Naive thymus-derived CD4-positive, alpha-beta T cell (primary cell): ENCODE measurements at regions not wholly inside any gene's neighbourhood (a gene's known extent, or its start where the extent isn't known, plus 50 kb on each side); places are given as distances from the start of the nearest gene placed in this dataset.
"Not testable (repeated sequence)": the region's sequence is repeated elsewhere in the genome, so short reads cannot be mapped to it uniquely, and the experiment has no call there.

Experiments
- ATAC-seq: fragments of 150-1000 bp; cut with Tn5 transposase; 2 replicates; pipeline ENCODE4 v1.10.0; 2021; ENCODE audit warnings: mild to moderate bottlenecking, moderate library complexity
- CTCF ChIA-PET: fragments of 350-600 bp; sonication (Branson Sonifier 250); formaldehyde crosslinking; loops from one replicate; lab custom pipeline; 2021; ENCODE audit warnings: antibody characterized with exemption; lab: Charles Lee
- POLR2A ChIA-PET: fragments of 350-600 bp; sonication (Branson Sonifier 250); formaldehyde crosslinking; loops from one replicate; lab custom pipeline; 2021; ENCODE audit warnings: antibody characterized with exemption, inconsistent platforms; lab: Charles Lee
- DNase-seq, 9 donors: peaks; one replicate each; pipeline versions ENCODE4 v3.0.0 to v3.0.0-alpha.2; 2020 to 2022; ENCODE audit warnings: mixed read lengths in 1 of 9
- H3K27ac ChIP-seq: one replicate; pipeline ENCODE4 v1.7.0; 2013; ENCODE audit warnings: mild to moderate bottlenecking, low read depth, low read length, moderate library complexity
- H3K27me3 ChIP-seq, 2 donors: one replicate each; pipeline ENCODE4 v1.7.0; 2013; ENCODE audit warnings: low read length in 2 of 2, mild to moderate bottlenecking in 2 of 2, moderate library complexity in 2 of 2; ENCODE audit not compliant: control insufficient read depth in 2 of 2, insufficient read depth in 2 of 2
- H3K36me3 ChIP-seq, 3 experiments: 1 replicate in 2 of 3; 2 replicates in 1 of 3; pipeline ENCODE4 v1.7.0; 2013; ENCODE audit warnings: low read length in 3 of 3, mild to moderate bottlenecking in 3 of 3, moderate library complexity in 1 of 3; ENCODE audit not compliant: insufficient read depth in 3 of 3, control insufficient read depth in 2 of 3
- H3K4me1 ChIP-seq, 2 donors: one replicate each; pipeline ENCODE4 v1.7.0; 2013; ENCODE audit warnings: low read length in 2 of 2, mild to moderate bottlenecking in 2 of 2, moderate library complexity in 1 of 2; ENCODE audit not compliant: control insufficient read depth in 2 of 2, insufficient read depth in 2 of 2
- H3K4me3 ChIP-seq: 2 replicates; pipeline ENCODE4 v1.7.0; 2013; ENCODE audit warnings: mild to moderate bottlenecking, low read length
- H3K9me3 ChIP-seq, 3 experiments: 1 replicate in 2 of 3; 2 replicates in 1 of 3; pipeline ENCODE4 v1.7.0; 2013; ENCODE audit warnings: low read length in 3 of 3; ENCODE audit not compliant: control insufficient read depth in 2 of 3
- H3K27ac Mint-ChIP-seq, 9 donors: one replicate each; pipeline ENCODE4 v1.8.0; 2020 to 2022; ENCODE audit warnings: mixed read lengths in 9 of 9, mild to moderate bottlenecking in 8 of 9, moderate library complexity in 5 of 9, inconsistent platforms in 2 of 9
- H3K27me3 Mint-ChIP-seq, 5 donors: one replicate each; pipeline ENCODE4 v1.8.0; 2021 to 2022; ENCODE audit warnings: mixed read lengths in 5 of 5, mild to moderate bottlenecking in 1 of 5
- H3K36me3 Mint-ChIP-seq, 5 donors: one replicate each; pipeline ENCODE4 v1.8.0; 2020 to 2022; ENCODE audit warnings: mixed read lengths in 5 of 5, mild to moderate bottlenecking in 3 of 5, inconsistent platforms in 1 of 5
- H3K4me1 Mint-ChIP-seq, 7 donors: one replicate each; pipeline ENCODE4 v1.8.0; 2020 to 2022; ENCODE audit warnings: mixed read lengths in 7 of 7, mild to moderate bottlenecking in 3 of 7, inconsistent platforms in 1 of 7
- H3K4me3 Mint-ChIP-seq, 10 donors: one replicate each; pipeline ENCODE4 v1.8.0; 2020 to 2022; ENCODE audit warnings: mild to moderate bottlenecking in 10 of 10, mixed read lengths in 10 of 10, moderate library complexity in 6 of 10, inconsistent platforms in 2 of 10
- H3K9me3 Mint-ChIP-seq, 11 donors: one replicate each; pipeline ENCODE4 v1.8.0; 2020 to 2022; ENCODE audit warnings: mixed read lengths in 11 of 11, mild to moderate bottlenecking in 4 of 11, inconsistent platforms in 1 of 11, moderate library complexity in 1 of 11
- intact Hi-C, 2 donors: fragments of 100-400 bp; cut with micrococcal nuclease; formaldehyde crosslinking; loops; one replicate each; pipeline ENCODE4 v1.15.1; 2023

DNA sequence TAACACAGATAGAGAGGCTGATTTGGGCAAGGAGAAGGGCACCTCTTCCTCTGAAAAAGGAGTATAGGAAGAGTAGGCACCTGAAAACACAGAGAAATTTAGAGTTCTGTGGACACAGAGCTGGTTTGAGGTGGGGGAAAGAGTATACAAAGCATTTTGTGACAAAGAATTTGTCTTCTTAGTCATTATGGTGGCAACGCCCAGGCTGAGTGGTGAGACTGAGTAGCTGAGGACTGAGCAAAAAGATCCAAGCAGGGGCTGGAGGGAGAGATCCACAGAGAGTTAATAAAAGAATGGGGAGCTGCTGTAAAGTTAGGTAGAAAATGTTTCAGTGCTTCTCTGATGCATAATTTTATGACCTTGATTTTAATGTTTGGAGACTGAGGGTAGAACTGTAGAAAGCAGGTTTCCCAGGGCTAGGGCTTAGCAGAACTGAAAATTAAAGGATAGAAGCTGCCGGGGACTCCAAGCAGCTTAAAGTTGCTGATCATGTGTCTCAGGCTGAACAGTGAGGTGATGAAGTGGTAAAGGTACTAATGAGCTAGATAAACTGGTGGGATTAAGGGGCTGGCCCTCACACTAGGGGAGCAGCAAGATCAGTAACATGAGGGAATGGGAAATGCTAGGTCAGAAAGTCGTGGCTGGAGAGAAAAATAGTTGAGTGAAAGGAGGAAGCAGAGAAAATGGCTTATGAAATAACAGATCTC lies 118.9 kb downstream of the CEP44 start:
- CTCF ChIA-PET: no interaction called here
- no peaks in the 10 kb centered on the region for H3K27me3 ChIP-seq
- Mint-ChIP-seq H3K27me3 (no peaks in the 10 kb centered on the region), H3K4me3 (no peak overlapping the region), H3K4me1 (peaks cover 0 to 5% (median 0%) of the 10 kb centered on the region in 7 donors), H3K27ac (no peak overlapping the region), H3K9me3 (peaks cover 0 to 4% (median 0%) of the 10 kb centered on the region in 11 donors), H3K36me3 (no peaks in the 10 kb centered on the region)
- no peaks in the 10 kb centered on the region for H3K36me3 ChIP-seq
- no peak overlapping the region for H3K27ac ChIP-seq
- ATAC-seq (no peak), DNase-seq (no peak)
- H3K4me3 ChIP-seq: no peak overlapping the region
- no peaks in the 10 kb centered on the region for H3K9me3 ChIP-seq
- POLR2A ChIA-PET: no interaction called here
- H3K4me1 ChIP-seq: no peaks in the 10 kb centered on the region
- intact Hi-C loops: no loop called here

DNA sequence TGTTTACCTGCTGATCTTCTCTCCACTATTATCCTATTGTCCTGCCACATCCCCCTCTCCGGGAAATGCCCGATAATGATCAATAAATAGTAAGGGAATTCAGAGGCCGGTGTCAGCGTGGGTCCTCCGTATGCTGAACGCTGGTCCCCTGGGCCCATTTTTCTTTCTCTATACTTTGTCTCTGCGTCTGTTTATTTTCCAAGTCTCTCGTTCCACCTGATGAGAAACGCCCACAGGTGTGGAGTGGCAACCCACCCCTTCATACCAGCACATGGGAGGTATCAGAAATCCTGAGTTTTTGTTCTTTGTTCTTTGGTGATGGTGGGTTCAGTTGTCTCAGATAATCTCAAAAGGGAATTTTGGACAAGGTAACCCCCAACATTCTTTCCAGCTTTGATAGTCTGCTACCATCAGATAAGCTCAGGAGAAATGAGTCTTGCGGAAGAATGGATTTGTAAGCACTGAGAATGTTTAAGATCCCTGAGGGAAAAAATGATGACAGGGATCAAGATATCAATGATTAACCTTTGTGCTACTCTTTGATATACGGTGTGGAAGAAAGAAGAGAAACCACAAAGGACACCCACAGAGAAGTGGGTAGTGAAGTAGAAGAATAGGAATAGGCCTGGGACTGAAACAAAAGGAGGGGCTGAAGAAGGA lies 117.9 kb downstream of the CEP44 start:
- no peaks in the 10 kb centered on the region for H3K27me3 Mint-ChIP-seq
- DNase-seq: no peak
- peaks cover 0 to 5% (median 0%) of the 10 kb centered on the region in 7 donors for H3K4me1 Mint-ChIP-seq
- H3K9me3 Mint-ChIP-seq: peaks cover 0 to 6% (median 0%) of the 10 kb centered on the region in 11 donors
- Histone ChIP-seq H3K27ac (no peak overlapping the region), H3K4me3 (no peak overlapping the region), H3K27me3 (no peaks in the 10 kb centered on the region), H3K36me3 (no peaks in the 10 kb centered on the region), H3K4me1 (no peaks in the 10 kb centered on the region), H3K9me3 (no peaks in the 10 kb centered on the region)
- H3K27ac Mint-ChIP-seq: no peak overlapping the region
- no peaks in the 10 kb centered on the region for H3K36me3 Mint-ChIP-seq
- no peak for ATAC-seq
- intact Hi-C loops: no loop called here
- ChIA-PET POLR2A (no interaction called here), CTCF (no interaction called here)
- no peak overlapping the region for H3K4me3 Mint-ChIP-seq

DNA sequence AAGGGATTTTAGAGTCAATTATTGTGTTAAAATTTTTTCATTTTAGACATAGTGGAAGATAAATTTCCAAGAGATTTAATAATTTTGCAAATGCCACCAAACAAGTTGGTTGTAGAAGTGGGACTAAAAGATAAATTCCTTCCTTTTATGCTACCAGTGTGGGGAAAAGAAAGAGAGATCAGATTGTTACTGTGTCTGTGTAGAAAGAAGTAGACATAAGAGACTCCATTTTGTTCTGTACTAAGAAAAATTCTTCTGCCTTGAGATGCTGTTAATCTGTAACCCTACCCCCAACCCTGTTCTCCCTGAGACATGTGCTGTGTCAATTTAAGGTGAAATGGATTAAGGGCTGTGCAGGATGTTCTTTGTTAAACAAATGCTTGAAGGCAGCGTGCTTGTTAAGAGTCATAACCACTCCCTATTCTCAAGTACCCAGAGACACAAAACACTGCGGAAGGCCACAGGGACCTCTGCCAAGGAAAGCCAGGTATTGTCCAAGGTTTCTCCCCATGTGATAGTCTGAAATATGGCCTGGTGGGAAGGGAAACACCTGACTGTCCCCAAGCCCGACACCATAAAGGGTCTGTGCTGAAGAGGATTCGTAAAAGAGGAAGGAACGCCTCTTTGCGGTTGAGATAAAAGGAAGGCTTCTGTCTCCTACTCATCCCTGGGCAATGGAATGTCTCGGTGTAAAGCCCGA lies 117.0 kb downstream of the CEP44 start:
- H3K4me3 ChIP-seq, intact Hi-C loops, H3K27me3 Mint-ChIP-seq, ATAC-seq, H3K9me3 ChIP-seq, H3K36me3 Mint-ChIP-seq, CTCF ChIA-PET, H3K4me1 Mint-ChIP-seq, H3K36me3 ChIP-seq, H3K9me3 Mint-ChIP-seq, H3K27me3 ChIP-seq, POLR2A ChIA-PET, H3K4me1 ChIP-seq, H3K27ac ChIP-seq, DNase-seq, H3K27ac Mint-ChIP-seq: not testable (repeated sequence)
- H3K4me3 Mint-ChIP-seq: peak overlapping the region in 1 of 10 donors; percentile 26

DNA sequence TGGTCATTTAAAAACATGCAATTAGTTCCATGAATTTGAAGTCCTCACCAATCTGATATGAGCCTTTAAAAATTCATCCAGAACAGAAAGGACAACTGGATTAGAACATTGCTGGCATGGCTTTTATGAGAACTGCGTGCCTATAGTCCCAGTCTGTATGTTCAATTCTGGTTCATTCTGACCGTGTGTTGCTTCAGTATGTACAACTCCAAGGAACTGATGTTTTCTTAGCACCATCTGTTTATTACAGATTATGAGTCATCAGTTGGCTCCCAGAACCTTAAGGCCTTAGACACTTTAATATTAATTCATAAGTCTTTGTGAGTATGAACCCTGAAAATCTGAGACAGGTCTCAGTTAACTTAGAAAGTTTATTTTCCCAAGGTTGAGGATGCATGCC lies 115.0 kb downstream of the CEP44 start:
- H3K36me3 Mint-ChIP-seq: no peaks in the 10 kb centered on the region
- ChIA-PET CTCF (no interaction called here), POLR2A (no interaction called here)
- Histone ChIP-seq H3K27me3 (no peaks in the 10 kb centered on the region), H3K27ac (no peak overlapping the region), H3K4me1 (no peaks in the 10 kb centered on the region), H3K9me3 (no peaks in the 10 kb centered on the region), H3K36me3 (no peaks in the 10 kb centered on the region), H3K4me3 (no peak overlapping the region)
- peaks cover 0 to 5% (median 0%) of the 10 kb centered on the region in 7 donors for H3K4me1 Mint-ChIP-seq
- DNase-seq (no peak), ATAC-seq (no peak)
- H3K27ac Mint-ChIP-seq: no peak overlapping the region
- peaks cover 0 to 6% (median 0%) of the 10 kb centered on the region in 11 donors for H3K9me3 Mint-ChIP-seq
- H3K4me3 Mint-ChIP-seq: no peak overlapping the region
- intact Hi-C loops: no loop called here
- peaks cover 0 to 13% (median 3%) of the 10 kb centered on the region in 5 donors for H3K27me3 Mint-ChIP-seq

DNA sequence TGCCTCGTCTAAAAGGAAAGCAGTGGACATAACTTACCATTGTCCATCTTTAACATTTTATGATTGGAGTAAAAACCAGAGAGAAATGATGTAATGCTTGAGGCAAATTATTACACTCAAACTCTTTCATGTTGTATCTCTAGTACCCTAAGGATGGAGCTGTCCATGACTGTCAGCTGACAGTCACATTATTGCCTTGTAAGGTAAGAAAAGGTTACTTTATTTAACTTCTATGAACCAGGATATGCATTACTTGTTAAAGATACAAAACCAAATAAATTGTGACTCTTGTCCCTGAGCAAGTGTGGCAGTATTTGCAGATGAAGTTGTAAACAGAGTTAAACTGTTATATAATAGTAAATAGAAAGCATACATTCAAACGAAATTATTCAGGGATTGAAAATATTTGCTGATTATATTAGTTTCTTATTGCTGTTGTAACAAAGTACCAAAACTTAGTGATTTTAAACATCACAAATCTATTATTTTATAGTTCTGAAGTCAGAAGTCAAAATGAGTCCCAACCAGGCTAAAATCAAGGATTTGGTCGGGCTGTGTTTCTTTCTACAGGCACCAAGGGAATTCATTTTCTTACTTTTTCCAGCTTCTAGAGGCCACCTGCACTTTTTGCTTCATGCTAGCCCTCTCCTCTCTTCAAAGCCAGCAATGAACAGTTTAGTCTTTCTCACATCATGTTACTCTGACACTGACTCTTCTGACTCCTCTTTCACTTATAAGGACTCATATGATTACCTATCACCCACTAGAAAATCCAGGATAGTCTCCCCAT lies 113.8 kb downstream of the CEP44 start:
- no peak overlapping the region for H3K4me3 ChIP-seq
- DNase-seq (no peak), ATAC-seq (no peak)
- Mint-ChIP-seq H3K4me3 (no peak overlapping the region), H3K4me1 (peaks cover 0 to 5% (median 0%) of the 10 kb centered on the region in 7 donors), H3K36me3 (no peaks in the 10 kb centered on the region), H3K27ac (no peak overlapping the region), H3K27me3 (peaks cover 1 to 13% (median 4%) of the 10 kb centered on the region in 5 donors), H3K9me3 (peaks cover 0 to 6% (median 0%) of the 10 kb centered on the region in 11 donors)
- H3K36me3 ChIP-seq: no peaks in the 10 kb centered on the region
- ChIA-PET CTCF (no interaction called here), POLR2A (no interaction called here)
- intact Hi-C loops: no loop called here
- no peaks in the 10 kb centered on the region for H3K4me1 ChIP-seq
- H3K9me3 ChIP-seq: no peaks in the 10 kb centered on the region
- H3K27me3 ChIP-seq: no peaks in the 10 kb centered on the region
- no peak overlapping the region for H3K27ac ChIP-seq

DNA sequence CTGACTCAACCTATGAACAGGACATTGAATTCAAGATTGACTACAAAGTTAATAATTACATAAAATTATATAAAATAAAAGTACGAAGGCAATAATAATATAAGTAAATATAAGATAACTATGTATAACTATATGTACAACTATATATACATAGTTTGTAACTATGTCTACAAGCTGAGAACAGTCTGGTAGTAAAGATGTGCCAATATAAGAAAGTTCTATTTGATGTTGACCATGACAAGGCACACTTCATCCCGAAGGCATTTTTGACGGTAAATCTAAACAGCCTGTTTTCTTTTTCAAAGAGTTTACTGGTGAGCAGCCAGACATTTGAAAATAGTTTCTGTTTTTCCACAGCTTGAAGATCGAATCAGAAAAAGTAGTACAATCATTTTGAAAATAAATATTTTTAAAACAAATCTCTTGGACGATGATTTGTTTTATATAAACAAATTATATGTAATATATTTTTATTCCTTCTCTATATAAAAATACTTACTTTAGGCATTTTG lies 112.9 kb downstream of the CEP44 start:
- intact Hi-C loops: no loop called here
- H3K9me3 Mint-ChIP-seq: peaks cover 0 to 6% (median 0%) of the 10 kb centered on the region in 11 donors
- no peak overlapping the region for H3K4me3 Mint-ChIP-seq
- ATAC-seq (no peak), DNase-seq (no peak)
- Histone ChIP-seq H3K27me3 (no peaks in the 10 kb centered on the region), H3K27ac (no peak overlapping the region), H3K36me3 (no peaks in the 10 kb centered on the region), H3K4me1 (no peaks in the 10 kb centered on the region), H3K9me3 (no peaks in the 10 kb centered on the region), H3K4me3 (no peak overlapping the region)
- H3K36me3 Mint-ChIP-seq: no peaks in the 10 kb centered on the region
- peaks cover 0 to 2% (median 0%) of the 10 kb centered on the region in 7 donors for H3K4me1 Mint-ChIP-seq
- ChIA-PET POLR2A (no interaction called here), CTCF (no interaction called here)
- H3K27me3 Mint-ChIP-seq: peaks cover 3 to 17% (median 5%) of the 10 kb centered on the region in 5 donors
- no peak overlapping the region for H3K27ac Mint-ChIP-seq
